GM23248 (cell line): ENCODE measurements at regions not wholly inside any gene's neighbourhood (a gene's known extent, or its start where the extent isn't known, plus 50 kb on each side); places are given as distances from the start of the nearest gene placed in this dataset.

Source experiments
- EZH2 ChIP-seq: fragments of 200-600 bp; sonication (generic); IDR thresholded peaks from 2 replicates; pipeline ENCODE4 v1.6.1; 2018; ENCODE audit warnings: antibody characterized with exemption, mild to moderate bottlenecking; ENCODE audit not compliant: insufficient read depth, poor library complexity, severe bottlenecking
- EZH2phosphoT487 ChIP-seq: fragments of 200-600 bp; sonication (generic); IDR thresholded peaks from 2 replicates; pipeline ENCODE4 v1.6.1; 2018; ENCODE audit warnings: antibody characterized with exemption, moderate library complexity, mild to moderate bottlenecking, low read depth; ENCODE audit not compliant: insufficient read depth

- no peak for TF ChIP-seq EZH2
- TF ChIP-seq EZH2phosphoT487, result no peak
Measured at GRCh38 chr6:103819509-103819908, 1040.2 kb downstream of the HACE1 start.
